ENCODE measurements at regions not wholly inside any gene's neighbourhood (a gene's known extent, or its start where the extent isn't known, plus 50 kb on each side); places are given as distances from the start of the nearest gene placed in this dataset.

- TF ChIP-seq POLR2A (IDR thresholded peaks at IDR 0.05; ENCODE audit: low read length) (no peak), CTCF (IDR thresholded peaks at IDR 0.05) (no peak), SMC3 (IDR thresholded peaks at IDR 0.05) (no peak), RARB (CRISPR knock-in tag; IDR thresholded peaks at IDR 0.05) (no peak), EP300 (IDR thresholded peaks at IDR 0.05) (no peak), NR3C1 (IDR thresholded peaks at IDR 0.05) (no peak), MYC (IDR thresholded peaks at IDR 0.05; ENCODE audit: borderline replicate concordance, low read length) (no peak), POLR2AphosphoS2 (conservative IDR thresholded peaks at IDR 0.05; ENCODE audit: low read length) (no peak), HES2 (IDR thresholded peaks at IDR 0.05) (no peak), CHD2 (IDR thresholded peaks at IDR 0.05; ENCODE audit: low read length, partially characterized antibody) (no peak), NFE2L2 (conservative IDR thresholded peaks at IDR 0.05; ENCODE audit: low read length) (no peak), JUN (IDR thresholded peaks at IDR 0.05) (no peak), RAD21 (conservative IDR thresholded peaks at IDR 0.05 in 1 of 2, IDR thresholded peaks at IDR 0.05 in 1 of 2) (no peak)
- TF ChIP-seq, protein P1, sequence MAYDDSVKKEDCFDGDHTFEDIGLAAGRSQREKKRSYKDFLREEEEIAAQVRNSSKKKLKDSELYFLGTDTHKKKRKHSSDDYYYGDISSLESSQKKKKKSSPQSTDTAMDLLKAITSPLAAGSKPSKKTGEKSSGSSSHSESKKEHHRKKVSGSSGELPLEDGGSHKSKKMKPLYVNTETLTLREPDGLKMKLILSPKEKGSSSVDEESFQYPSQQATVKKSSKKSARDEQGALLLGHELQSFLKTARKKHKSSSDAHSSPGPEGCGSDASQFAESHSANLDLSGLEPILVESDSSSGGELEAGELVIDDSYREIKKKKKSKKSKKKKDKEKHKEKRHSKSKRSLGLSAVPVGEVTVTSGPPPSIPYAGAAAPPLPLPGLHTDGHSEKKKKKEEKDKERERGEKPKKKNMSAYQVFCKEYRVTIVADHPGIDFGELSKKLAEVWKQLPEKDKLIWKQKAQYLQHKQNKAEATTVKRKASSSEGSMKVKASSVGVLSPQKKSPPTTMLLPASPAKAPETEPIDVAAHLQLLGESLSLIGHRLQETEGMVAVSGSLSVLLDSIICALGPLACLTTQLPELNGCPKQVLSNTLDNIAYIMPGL (CRISPR knock-in tag; IDR thresholded peaks at IDR 0.05; ENCODE audit: borderline replicate concordance): no peak
Observed at GRCh38 chr14:84686550-84686949, 843.4 kb upstream of the FLRT2 start.
